Progenitor cell of endocrine pancreas (in vitro differentiated cells): ENCODE measurements at regions not wholly inside any gene's neighbourhood (a gene's known extent, or its start where the extent isn't known, plus 50 kb on each side); places are given as distances from the start of the nearest gene placed in this dataset.

Experiments used
- DNase-seq: peaks from one replicate; pipeline ENCODE4 v3.0.0; 2021; ENCODE audit warnings: low spot score; ENCODE audit not compliant: unreplicated experiment
- H3K27ac Mint-ChIP-seq: 2 replicates; pipeline ENCODE4 v1.8.0; 2021; ENCODE audit warnings: mild to moderate bottlenecking, moderate library complexity, mixed read lengths
- H3K27me3 Mint-ChIP-seq: 2 replicates; pipeline ENCODE4 v1.8.0; 2021; ENCODE audit warnings: mixed read lengths
- H3K36me3 Mint-ChIP-seq: 2 replicates; pipeline ENCODE4 v1.8.0; 2022; ENCODE audit warnings: mixed read lengths; ENCODE audit not compliant: insufficient read depth
- H3K4me1 Mint-ChIP-seq: 2 replicates; pipeline ENCODE4 v1.8.0; 2021; ENCODE audit warnings: low read depth, mixed read lengths
- H3K4me3 Mint-ChIP-seq: 2 replicates; pipeline ENCODE4 v1.8.0; 2021; ENCODE audit warnings: low read depth, mild to moderate bottlenecking, moderate library complexity, mixed read lengths
- H3K9me3 Mint-ChIP-seq: 2 replicates; pipeline ENCODE4 v1.8.0; 2021; ENCODE audit warnings: low read depth, mixed read lengths
- CTCF ChIP-seq: fragments of 200-600 bp; sonication (generic); IDR thresholded peaks from one replicate; pipeline ENCODE4 v1.5.0; 2021; ENCODE audit warnings: antibody characterized with exemption, mild to moderate bottlenecking; ENCODE audit not compliant: unreplicated experiment

GRCh38 chr16:17839907-17840306 is 369.1 kb upstream of the XYLT1 start:
- H3K4me1 Mint-ChIP-seq = no peaks in the 10 kb centered on the region
- no peaks in the 10 kb centered on the region for H3K9me3 Mint-ChIP-seq
- H3K27me3 Mint-ChIP-seq = peaks cover 4% of the 10 kb centered on the region
- no peak for DNase-seq
- no peaks in the 10 kb centered on the region for H3K36me3 Mint-ChIP-seq
- no peak overlapping the region for H3K27ac Mint-ChIP-seq
- no peak overlapping the region for H3K4me3 Mint-ChIP-seq
- TF ChIP-seq CTCF = no peak

GRCh38 chr16:17839272-17839671 is 368.5 kb upstream of the XYLT1 start:
- H3K27me3 Mint-ChIP-seq = peaks cover 5% of the 10 kb centered on the region
- H3K9me3 Mint-ChIP-seq = no peaks in the 10 kb centered on the region
- no peak for DNase-seq
- TF ChIP-seq CTCF = no peak
- no peak overlapping the region for H3K4me3 Mint-ChIP-seq
- H3K36me3 Mint-ChIP-seq = no peaks in the 10 kb centered on the region
- H3K27ac Mint-ChIP-seq = no peak overlapping the region
- no peaks in the 10 kb centered on the region for H3K4me1 Mint-ChIP-seq

- Mint-ChIP-seq H3K36me3 (no peaks in the 10 kb centered on the region), H3K27me3 (peaks cover 5% of the 10 kb centered on the region), H3K4me3 (no peak overlapping the region), H3K4me1 (no peaks in the 10 kb centered on the region), H3K27ac (no peak overlapping the region), H3K9me3 (no peaks in the 10 kb centered on the region)
- no peak for TF ChIP-seq CTCF
- no peak for DNase-seq
These were observed 366.3 kb upstream of the XYLT1 start for GRCh38 chr16:17836868-17837602.

GRCh38 chr16:17835118-17835876 is 364.5 kb upstream of the XYLT1 start:
- no peaks in the 10 kb centered on the region for H3K9me3 Mint-ChIP-seq
- H3K4me3 Mint-ChIP-seq = no peak overlapping the region
- no peak overlapping the region for H3K27ac Mint-ChIP-seq
- no peaks in the 10 kb centered on the region for H3K4me1 Mint-ChIP-seq
- TF ChIP-seq CTCF = no peak
- DNase-seq = no peak
- peaks cover 5% of the 10 kb centered on the region for H3K27me3 Mint-ChIP-seq
- no peaks in the 10 kb centered on the region for H3K36me3 Mint-ChIP-seq

GRCh38 chr16:17832738-17833137 is 362.0 kb upstream of the XYLT1 start:
- no peak overlapping the region for H3K4me3 Mint-ChIP-seq
- H3K27me3 Mint-ChIP-seq = peaks cover 3% of the 10 kb centered on the region
- no peak overlapping the region for H3K27ac Mint-ChIP-seq
- no peak for TF ChIP-seq CTCF
- no peak for DNase-seq
- H3K36me3 Mint-ChIP-seq = no peaks in the 10 kb centered on the region
- no peaks in the 10 kb centered on the region for H3K4me1 Mint-ChIP-seq
- H3K9me3 Mint-ChIP-seq = no peaks in the 10 kb centered on the region
